ENCODE measurements at regions not wholly inside any gene's neighbourhood (a gene's known extent, or its start where the extent isn't known, plus 50 kb on each side); places are given as distances from the start of the nearest gene placed in this dataset.

DNA sequence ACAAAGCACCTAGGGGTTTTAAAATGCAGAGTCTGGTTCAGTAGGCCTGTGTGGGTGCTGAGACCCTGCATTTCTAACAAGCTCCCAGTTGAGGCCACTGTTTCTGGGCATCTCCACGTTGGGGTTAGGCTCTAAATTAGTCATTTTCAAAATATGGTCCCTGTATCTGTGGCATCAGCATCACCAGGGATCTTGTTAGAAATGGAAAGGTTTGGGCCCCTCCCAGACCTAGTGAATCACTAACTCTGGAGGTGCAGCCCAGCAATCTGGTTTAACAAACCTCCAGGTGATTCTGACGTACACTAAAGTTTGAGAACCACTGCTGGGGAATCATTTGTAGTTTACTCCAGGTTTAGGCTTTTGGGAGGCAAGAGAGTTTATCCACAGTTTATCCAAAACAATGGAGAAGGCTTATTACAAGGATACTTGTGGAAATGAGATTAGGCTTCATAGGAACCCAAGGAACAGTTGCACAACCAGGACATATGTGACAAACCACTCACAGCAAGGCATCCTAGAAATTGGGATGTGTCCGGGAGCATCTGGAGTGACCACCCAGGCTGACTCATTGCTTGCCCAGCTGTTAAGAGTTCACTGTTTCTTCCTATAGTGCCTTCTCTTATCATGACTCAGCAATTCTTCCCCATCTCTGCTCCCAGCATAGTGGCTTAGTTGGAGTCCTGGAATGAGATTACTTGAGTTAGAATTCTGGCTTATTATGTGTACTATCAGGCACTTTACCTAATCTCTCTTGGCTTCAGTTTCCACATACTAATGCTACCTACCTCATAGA is 71.6 kb upstream of the STXBP6 start:
- peak; percentile 40 for ATAC-seq
- Histone ChIP-seq H3K27ac (ENCODE audit: extremely low read length, insufficient read depth, low read length) (no peak overlapping the region), H4K20me1 (ENCODE audit: insufficient read depth, low read length) (no peaks in the 10 kb centered on the region), H3K9ac (ENCODE audit: insufficient read depth, low read depth, low read length) (no peak overlapping the region), H3K79me2 (ENCODE audit: insufficient read depth, low read length) (no peaks in the 10 kb centered on the region), H3K36me3 (replicated peaks in 1 of 2; ENCODE audit: control insufficient read depth in 1 of 2, insufficient read depth in 2 of 2, low read length in 2 of 2) (no peaks in the 10 kb centered on the region), H2AFZ (ENCODE audit: low read length) (no peak overlapping the region), H3K9me3 (ENCODE audit: low read length) (no peaks in the 10 kb centered on the region), H3K4me3 (replicated peaks in 1 of 3; ENCODE audit: insufficient read depth in 1 of 3, low read depth in 2 of 3, low read length in 3 of 3) (no peak overlapping the region), H3K4me2 (ENCODE audit: low read depth, low read length) (no peak overlapping the region), H3K27me3 (ENCODE audit: control insufficient read depth in 1 of 2, insufficient read depth in 2 of 2, low read length in 2 of 2) (no peaks in the 10 kb centered on the region), H3K4me1 (ENCODE audit: insufficient read depth, low read length) (no peaks in the 10 kb centered on the region)
- CTCF ChIA-PET (ENCODE audit: low intra/inter-chr PET ratio, low total read pairs): no interaction called here
- WGBS (ENCODE audit: low lambda C conversion rate): 21% methylated on average over 3 of the region's 3 CpGs
- no peak for FAIRE-seq
- in situ Hi-C loops (cut with HindIII; ENCODE audit: extremely low pct_ligation_motif_present, low pct_unique_long_range_greater_than_20kb): no loop called here
- BruUV-seq (replicated peaks): no TSS peak
- DNase-seq (ENCODE audit: low spot score): peak; percentile 34
- POLR2A ChIA-PET: no interaction called here
- intact Hi-C loops (cut with micrococcal nuclease; ENCODE audit: unreplicated experiment): no loop called here
- TF ChIP-seq ARNT (IDR thresholded peaks at IDR 0.05) (no peak), HCFC1 (IDR thresholded peaks at IDR 0.05; ENCODE audit: low read depth, low read length) (no peak), ZNF337 (CRISPR knock-in tag; IDR thresholded peaks at IDR 0.05; ENCODE audit: borderline replicate concordance, low read depth) (no peak), ISL2 (CRISPR knock-in tag; IDR thresholded peaks at IDR 0.05) (no peak), ELF4 (CRISPR knock-in tag; IDR thresholded peaks at IDR 0.05; ENCODE audit: borderline replicate concordance) (no peak), NR3C1 (CRISPR knock-in tag; IDR thresholded peaks at IDR 0.05) (no peak), HMGA1 (CRISPR knock-in tag; conservative IDR thresholded peaks at IDR 0.05) (no peak), ZNF280D (CRISPR knock-in tag; IDR thresholded peaks at IDR 0.05) (no peak), ZNF24 (IDR thresholded peaks at IDR 0.05) (no peak), ZNF331 (CRISPR knock-in tag; IDR thresholded peaks at IDR 0.05) (no peak), ZNF569 (CRISPR knock-in tag; IDR thresholded peaks at IDR 0.05; ENCODE audit: borderline replicate concordance) (no peak), SMAD1 (CRISPR knock-in tag; IDR thresholded peaks at IDR 0.05; ENCODE audit: borderline replicate concordance, low read depth) (no peak), PCBP1 (IDR thresholded peaks at IDR 0.05; ENCODE audit: borderline replicate concordance, low read depth, low read length) (no peak), HMG20B (CRISPR knock-in tag; conservative IDR thresholded peaks at IDR 0.05) (no peak)
- TF ChIP-seq, protein P1, sequence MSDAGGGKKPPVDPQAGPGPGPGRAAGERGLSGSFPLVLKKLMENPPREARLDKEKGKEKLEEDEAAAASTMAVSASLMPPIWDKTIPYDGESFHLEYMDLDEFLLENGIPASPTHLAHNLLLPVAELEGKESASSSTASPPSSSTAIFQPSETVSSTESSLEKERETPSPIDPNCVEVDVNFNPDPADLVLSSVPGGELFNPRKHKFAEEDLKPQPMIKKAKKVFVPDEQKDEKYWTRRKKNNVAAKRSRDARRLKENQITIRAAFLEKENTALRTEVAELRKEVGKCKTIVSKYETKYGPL (CRISPR knock-in tag; IDR thresholded peaks at IDR 0.05): no peak
- TF ChIP-seq, protein P2, sequence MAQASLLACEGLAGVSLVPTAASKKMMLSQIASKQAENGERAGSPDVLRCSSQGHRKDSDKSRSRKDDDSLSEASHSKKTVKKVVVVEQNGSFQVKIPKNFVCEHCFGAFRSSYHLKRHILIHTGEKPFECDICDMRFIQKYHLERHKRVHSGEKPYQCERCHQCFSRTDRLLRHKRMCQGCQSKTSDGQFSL (CRISPR knock-in tag; IDR thresholded peaks at IDR 0.05): no peak
- TF ChIP-seq, protein P3, sequence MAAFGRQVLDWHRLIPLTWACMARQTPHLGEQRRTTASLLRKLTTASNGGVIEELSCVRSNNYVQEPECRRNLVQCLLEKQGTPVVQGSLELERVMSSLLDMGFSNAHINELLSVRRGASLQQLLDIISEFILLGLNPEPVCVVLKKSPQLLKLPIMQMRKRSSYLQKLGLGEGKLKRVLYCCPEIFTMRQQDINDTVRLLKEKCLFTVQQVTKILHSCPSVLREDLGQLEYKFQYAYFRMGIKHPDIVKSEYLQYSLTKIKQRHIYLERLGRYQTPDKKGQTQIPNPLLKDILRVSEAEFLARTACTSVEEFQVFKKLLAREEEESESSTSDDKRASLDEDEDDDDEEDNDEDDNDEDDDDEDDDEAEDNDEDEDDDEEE (CRISPR knock-in tag; IDR thresholded peaks at IDR 0.05): 0 out of 2 replicates have a peak, but pooled peaks have one; percentile 41
- TF ChIP-seq, protein P4, sequence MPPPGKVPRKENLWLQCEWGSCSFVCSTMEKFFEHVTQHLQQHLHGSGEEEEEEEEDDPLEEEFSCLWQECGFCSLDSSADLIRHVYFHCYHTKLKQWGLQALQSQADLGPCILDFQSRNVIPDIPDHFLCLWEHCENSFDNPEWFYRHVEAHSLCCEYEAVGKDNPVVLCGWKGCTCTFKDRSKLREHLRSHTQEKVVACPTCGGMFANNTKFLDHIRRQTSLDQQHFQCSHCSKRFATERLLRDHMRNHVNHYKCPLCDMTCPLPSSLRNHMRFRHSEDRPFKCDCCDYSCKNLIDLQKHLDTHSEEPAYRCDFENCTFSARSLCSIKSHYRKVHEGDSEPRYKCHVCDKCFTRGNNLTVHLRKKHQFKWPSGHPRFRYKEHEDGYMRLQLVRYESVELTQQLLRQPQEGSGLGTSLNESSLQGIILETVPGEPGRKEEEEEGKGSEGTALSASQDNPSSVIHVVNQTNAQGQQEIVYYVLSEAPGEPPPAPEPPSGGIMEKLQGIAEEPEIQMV (CRISPR knock-in tag; IDR thresholded peaks at IDR 0.05; ENCODE audit: low read depth): no peak

All from HepG2 (cell line).